Aorta (tissue), 5 donors: ENCODE measurements at regions not wholly inside any gene's neighbourhood (a gene's known extent, or its start where the extent isn't known, plus 50 kb on each side); places are given as distances from the start of the nearest gene placed in this dataset.

Experiments used
- ATAC-seq: fragments of 200-7000 bp; cut with Tn5 transposase; one replicate; pipeline ENCODE4 v1.9.1; 2022; ENCODE audit warnings: moderate library complexity; ENCODE audit not compliant: low FRiP score
- DNase-seq, 2 donors: peaks; one replicate each; pipeline ENCODE4 v3.0.0-alpha.2; 2020
- H3K27ac ChIP-seq, 2 donors: one replicate each; pipeline ENCODE4 v1.5.1; 2013; ENCODE audit warnings: low read length in 2 of 2, mild to moderate bottlenecking in 2 of 2, moderate library complexity in 2 of 2, control low read depth in 1 of 2, inconsistent platforms in 1 of 2, low read depth in 1 of 2
- H3K27me3 ChIP-seq, 2 donors: one replicate each; pipeline ENCODE4 v1.6.1; 2013; ENCODE audit warnings: control low read depth in 1 of 2, low read length in 1 of 2, mild to moderate bottlenecking in 1 of 2, moderate library complexity in 1 of 2; ENCODE audit not compliant: insufficient read depth in 2 of 2, control insufficient read depth in 1 of 2
- H3K36me3 ChIP-seq, 2 donors: one replicate each; pipeline ENCODE4 v1.6.1; 2013; ENCODE audit warnings: control low read depth in 1 of 2, low read length in 1 of 2, mild to moderate bottlenecking in 1 of 2; ENCODE audit not compliant: insufficient read depth in 2 of 2, control insufficient read depth in 1 of 2
- H3K4me1 ChIP-seq, 2 donors: one replicate each; pipeline ENCODE4 v1.6.1; 2013; ENCODE audit warnings: low read length in 2 of 2, control low read depth in 1 of 2, mild to moderate bottlenecking in 1 of 2, moderate library complexity in 1 of 2; ENCODE audit not compliant: insufficient read depth in 2 of 2, control insufficient read depth in 1 of 2
- H3K4me3 ChIP-seq, 2 donors: one replicate each; pipeline ENCODE4 v1.5.1; 2013; ENCODE audit warnings: low read length in 2 of 2, control low read depth in 1 of 2, mild to moderate bottlenecking in 1 of 2
- H3K9me3 ChIP-seq: one replicate; pipeline ENCODE4 v1.6.1; 2013; ENCODE audit warnings: mild to moderate bottlenecking, low read length; ENCODE audit not compliant: control insufficient read depth
- WGBS, 2 donors: extraction: QIAGEN DNeasy Blood & Tissue Kit; methylation state at CpG; one replicate each; pipeline ENCODE4 v1.1.7; 2013; 5-methylcytosine and 5-hydroxymethylcytosine counted together
- intact Hi-C, 2 donors: fragments of 100-400 bp; cut with DNase I; formaldehyde crosslinking; loops; one replicate each; pipeline versions ENCODE4 v1.14.2 to v1.15.0; 2022
- donor health status: healthy with polysubstance abuse.
- donor health status: Bipolar disorder and iron deficiency.
- donor health status: DM: no; HTN: no; CAD: no.
- donor health status: DM: no; HTN: no; CAD: no.
- donor health status: DM: yes; HTN: yes; CAD: no.

DNA sequence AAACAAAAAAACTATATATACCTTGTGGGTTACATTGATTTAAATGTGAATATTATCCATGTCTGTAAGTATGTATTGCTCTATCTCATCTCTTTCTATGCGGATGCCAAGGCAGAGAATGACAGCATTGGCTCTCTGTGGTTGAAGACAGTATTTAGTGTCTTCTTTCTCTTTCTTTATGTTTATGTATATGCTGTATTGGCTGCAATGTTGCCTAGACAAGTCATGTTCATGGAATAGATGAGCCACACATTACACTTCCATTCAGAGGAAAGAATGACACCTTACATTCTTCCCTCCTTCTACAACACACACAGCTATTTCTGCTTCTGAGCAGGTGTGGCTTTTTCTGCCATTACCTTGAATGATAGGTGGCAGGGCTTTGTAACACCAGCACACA, 639.4 kb upstream of the MIR17HG start:
- no peaks in the 10 kb centered on the region for H3K36me3 ChIP-seq
- no peak for DNase-seq
- H3K4me1 ChIP-seq, result no peaks in the 10 kb centered on the region
- no peaks in the 10 kb centered on the region for H3K9me3 ChIP-seq
- 90 to 91% methylated on average over 1 of the region's 1 CpG for WGBS, 2 donors
- H3K4me3 ChIP-seq, result no peak overlapping the region
- intact Hi-C loops, result no loop called here
- no peak for ATAC-seq
- no peaks in the 10 kb centered on the region for H3K27me3 ChIP-seq
- no peak overlapping the region for H3K27ac ChIP-seq

DNA sequence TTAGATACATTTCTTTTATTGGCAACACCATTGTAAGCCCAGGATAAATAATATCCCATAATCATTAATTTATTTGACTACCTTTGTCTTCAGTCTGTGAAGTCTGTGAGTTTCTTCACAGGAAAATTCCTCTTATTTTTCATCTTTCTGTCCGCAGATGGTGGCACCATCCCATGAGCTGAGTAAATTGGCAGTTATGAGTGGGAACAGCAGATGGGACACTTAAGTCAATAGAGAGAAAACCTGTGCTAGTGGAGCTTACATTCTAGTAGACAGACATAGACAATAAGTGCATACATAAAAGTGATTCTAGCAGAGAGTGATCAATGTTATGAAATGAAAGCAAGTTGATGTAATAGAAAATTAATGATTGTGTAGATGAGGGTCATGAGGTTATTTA, 638.2 kb upstream of the MIR17HG start:
- DNase-seq (no peak), ATAC-seq (no peak)
- Histone ChIP-seq H3K36me3 (no peaks in the 10 kb centered on the region), H3K27me3 (no peaks in the 10 kb centered on the region), H3K4me3 (no peak overlapping the region), H3K4me1 (no peaks in the 10 kb centered on the region), H3K27ac (no peak overlapping the region), H3K9me3 (no peaks in the 10 kb centered on the region)
- 87 to 89% methylated on average over 1 of the region's 1 CpG for WGBS, 2 donors
- intact Hi-C loops, result no loop called here

DNA sequence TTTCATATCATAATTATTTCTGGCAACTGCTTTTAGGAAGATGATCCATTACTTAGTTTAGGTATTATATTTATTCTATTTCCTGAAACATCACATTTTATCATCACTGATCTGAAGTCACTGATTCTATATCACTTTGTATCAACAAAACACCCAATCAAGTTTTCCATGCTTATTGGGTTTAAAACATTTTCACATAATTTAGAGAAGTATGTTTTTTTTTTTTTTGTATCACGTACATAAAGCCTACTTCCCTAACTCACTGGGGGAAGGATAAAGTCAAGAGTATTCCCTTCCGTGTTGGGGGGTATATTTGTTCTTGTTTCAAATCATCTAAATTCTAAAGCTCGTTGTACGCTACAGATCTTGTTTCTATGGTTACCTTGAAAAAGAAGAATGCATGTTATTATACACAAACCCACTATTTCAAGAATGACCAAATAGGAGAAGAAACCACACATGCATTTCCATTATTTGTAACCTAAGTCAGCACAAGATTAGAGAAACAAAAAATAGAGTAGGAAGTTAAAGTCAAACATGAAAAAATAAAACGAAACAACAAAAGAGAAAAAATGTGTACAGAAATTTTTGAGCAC, 637.2 kb upstream of the MIR17HG start:
- intact Hi-C loops, result no loop called here
- H3K4me1 ChIP-seq, result no peaks in the 10 kb centered on the region
- no peaks in the 10 kb centered on the region for H3K9me3 ChIP-seq
- WGBS, 2 donors, result 71 to 75% methylated on average over 5 of the region's 5 CpGs
- H3K27me3 ChIP-seq, result no peaks in the 10 kb centered on the region
- H3K27ac ChIP-seq, result no peak overlapping the region
- no peaks in the 10 kb centered on the region for H3K36me3 ChIP-seq
- no peak overlapping the region for H3K4me3 ChIP-seq
- ATAC-seq (no peak), DNase-seq (no peak)

DNA sequence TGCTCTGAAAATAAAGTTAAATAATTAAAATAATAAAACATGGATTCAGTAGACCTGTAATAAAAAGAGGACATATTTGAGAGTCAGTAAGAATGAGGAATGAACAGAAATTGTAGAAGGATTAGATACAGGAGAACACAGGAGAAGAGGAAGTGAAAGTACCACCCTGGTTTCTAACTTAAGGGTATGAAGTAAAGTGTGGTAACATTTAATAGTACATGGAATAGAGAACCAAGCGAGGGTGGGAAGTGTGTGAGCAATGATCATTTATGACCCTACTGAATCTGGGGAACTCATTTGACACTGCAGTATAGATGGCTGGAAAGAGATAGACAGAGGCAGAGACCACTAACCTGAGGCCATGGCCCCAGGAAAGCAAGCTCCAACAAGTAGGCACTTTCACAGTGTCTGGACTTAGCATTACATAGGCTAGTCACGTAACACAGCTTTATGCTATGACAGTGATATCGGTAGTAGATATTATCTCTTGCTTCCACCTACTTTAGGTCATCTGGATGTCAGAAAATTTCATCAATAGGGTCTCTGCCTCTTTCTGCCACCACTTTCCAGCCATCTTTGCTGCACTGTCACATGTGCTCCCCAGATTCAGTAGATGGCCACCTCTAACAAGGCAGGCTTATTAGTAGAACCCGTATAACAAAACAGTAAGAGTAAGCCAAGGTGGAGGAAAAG, 633.9 kb upstream of the MIR17HG start:
- H3K4me3 ChIP-seq, result no peak overlapping the region
- WGBS, 2 donors, result 93 to 96% methylated on average over 4 of the region's 4 CpGs
- no peaks in the 10 kb centered on the region for H3K36me3 ChIP-seq
- ATAC-seq (no peak), DNase-seq (no peak)
- H3K27me3 ChIP-seq, result no peaks in the 10 kb centered on the region
- no peaks in the 10 kb centered on the region for H3K9me3 ChIP-seq
- no peaks in the 10 kb centered on the region for H3K4me1 ChIP-seq
- intact Hi-C loops, result no loop called here
- no peak overlapping the region for H3K27ac ChIP-seq

DNA sequence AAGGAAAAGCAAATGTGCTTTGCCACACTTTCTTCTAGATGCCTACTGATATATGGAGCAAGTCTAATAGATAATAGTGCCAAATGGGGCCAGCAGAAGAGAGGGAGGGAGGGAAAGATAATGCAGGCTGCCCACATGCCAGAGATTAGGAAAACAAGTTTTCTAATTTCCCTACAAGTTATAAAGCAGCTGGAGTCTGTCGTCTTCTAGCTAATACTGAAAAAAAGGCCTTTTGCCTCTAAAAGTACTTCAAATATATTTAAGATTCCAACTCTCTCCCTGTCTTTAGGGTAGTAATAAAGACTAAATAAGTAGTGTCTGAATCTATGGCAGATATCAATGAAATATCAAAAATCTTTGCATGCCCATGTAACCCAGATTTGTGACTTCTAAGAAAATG, 632.0 kb upstream of the MIR17HG start:
- intact Hi-C loops, result no loop called here
- H3K36me3 ChIP-seq, result no peaks in the 10 kb centered on the region
- WGBS, 2 donors, result 39 to 46% methylated on average over 1 of the region's 1 CpG
- no peak overlapping the region for H3K4me3 ChIP-seq
- DNase-seq (no peak), ATAC-seq (no peak)
- no peaks in the 10 kb centered on the region for H3K27me3 ChIP-seq
- H3K9me3 ChIP-seq, result no peaks in the 10 kb centered on the region
- H3K27ac ChIP-seq, result no peak overlapping the region
- H3K4me1 ChIP-seq, result no peaks in the 10 kb centered on the region

DNA sequence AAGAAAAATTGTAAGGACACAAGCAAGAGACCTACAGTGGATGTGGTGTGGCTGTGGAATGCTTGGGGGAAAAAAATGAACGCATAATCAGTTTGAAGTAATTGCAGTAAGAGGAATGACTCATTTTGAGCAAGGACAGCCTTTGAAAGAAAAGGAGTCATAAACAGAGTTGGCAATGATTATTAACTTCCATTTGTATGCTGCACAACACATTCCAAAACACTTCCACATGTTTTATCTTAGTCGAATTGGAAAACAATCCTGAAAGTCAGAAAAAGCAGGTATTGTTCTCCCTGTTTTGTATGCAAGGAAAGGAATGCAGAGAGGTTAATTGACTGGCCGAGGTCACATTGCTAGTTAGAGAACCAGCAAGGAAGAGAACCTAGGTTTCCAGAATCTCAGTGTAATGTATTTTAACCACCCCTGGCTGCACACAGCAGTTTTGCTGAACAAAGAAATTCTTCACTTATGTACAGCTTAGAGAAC, 630.0 kb upstream of the MIR17HG start:
- H3K4me1 ChIP-seq, result no peaks in the 10 kb centered on the region
- H3K36me3 ChIP-seq, result no peaks in the 10 kb centered on the region
- intact Hi-C loops, result no loop called here
- H3K27ac ChIP-seq, result no peak overlapping the region
- no peaks in the 10 kb centered on the region for H3K9me3 ChIP-seq
- WGBS, 2 donors, result 33 to 41% methylated on average over 3 of the region's 3 CpGs
- no peak for ATAC-seq
- no peaks in the 10 kb centered on the region for H3K27me3 ChIP-seq
- no peak for DNase-seq
- no peak overlapping the region for H3K4me3 ChIP-seq

DNA sequence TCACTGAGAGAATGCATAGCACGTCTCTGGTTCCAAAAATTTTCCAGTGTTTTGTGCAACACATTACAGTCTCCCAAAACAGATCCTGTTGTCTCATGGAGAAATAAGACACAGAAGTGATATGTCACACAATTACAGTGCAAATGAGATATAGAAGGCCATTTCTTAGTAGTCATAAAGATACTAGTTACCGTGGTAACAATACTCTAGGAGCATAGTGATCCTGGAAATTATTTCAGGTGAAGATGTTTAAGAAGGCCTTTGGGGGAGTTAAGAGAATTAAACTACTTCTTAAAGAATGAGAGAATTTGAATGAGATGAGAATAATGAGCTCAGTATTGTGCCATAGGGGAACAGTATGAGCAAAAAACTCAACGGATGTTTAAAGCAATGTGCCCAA, 628.0 kb upstream of the MIR17HG start:
- H3K9me3 ChIP-seq, result no peaks in the 10 kb centered on the region
- ATAC-seq (no peak), DNase-seq (no peak)
- no peak overlapping the region for H3K27ac ChIP-seq
- no peaks in the 10 kb centered on the region for H3K27me3 ChIP-seq
- no peaks in the 10 kb centered on the region for H3K36me3 ChIP-seq
- no peak overlapping the region for H3K4me3 ChIP-seq
- intact Hi-C loops, result no loop called here
- H3K4me1 ChIP-seq, result no peaks in the 10 kb centered on the region
- 63 to 73% methylated on average over 3 of the region's 3 CpGs for WGBS, 2 donors

DNA sequence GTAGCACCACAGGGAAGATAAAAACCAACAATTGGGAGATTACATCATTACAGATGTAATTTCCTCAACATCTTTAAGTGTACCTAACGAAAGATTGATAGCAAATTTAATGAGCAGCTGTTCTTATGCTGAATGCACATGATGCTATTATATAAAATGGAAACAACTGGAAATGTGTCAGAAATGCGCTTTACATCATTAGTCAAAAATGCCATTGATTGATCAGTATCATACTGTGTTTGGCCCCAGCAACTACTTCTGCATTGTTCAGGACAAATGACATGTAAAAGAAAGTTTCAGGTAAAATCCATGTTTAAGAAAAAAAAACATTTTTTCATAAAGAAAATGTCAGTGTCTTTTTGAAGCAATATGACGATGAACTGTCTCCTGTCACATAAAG, 625.5 kb upstream of the MIR17HG start:
- Histone ChIP-seq H3K36me3 (no peaks in the 10 kb centered on the region), H3K4me3 (no peak overlapping the region), H3K4me1 (no peaks in the 10 kb centered on the region), H3K9me3 (no peaks in the 10 kb centered on the region), H3K27ac (no peak overlapping the region), H3K27me3 (no peaks in the 10 kb centered on the region)
- DNase-seq (no peak), ATAC-seq (no peak)
- intact Hi-C loops, result no loop called here
- WGBS, 2 donors, result 57 to 61% methylated on average over 3 of the region's 3 CpGs

DNA sequence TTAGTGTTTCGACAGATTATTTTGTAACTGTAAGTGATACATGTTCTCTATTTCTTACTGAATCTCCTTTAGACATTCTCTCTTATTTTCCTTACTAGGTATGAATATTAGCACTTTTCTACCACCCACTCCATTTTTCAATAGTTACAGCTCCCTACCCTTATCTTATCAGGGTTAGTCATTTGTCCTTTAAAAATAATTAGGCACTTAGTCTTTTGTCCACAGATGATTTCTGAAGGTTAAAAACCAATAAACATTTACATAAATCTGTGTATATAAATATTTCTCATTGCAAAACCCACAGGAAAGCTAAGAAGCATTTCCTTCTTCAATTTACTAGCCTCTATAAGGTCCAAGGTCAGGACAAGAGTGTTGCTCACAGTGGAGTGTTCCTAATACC, 624.1 kb upstream of the MIR17HG start:
- H3K36me3 ChIP-seq, result no peaks in the 10 kb centered on the region
- H3K27ac ChIP-seq, result no peak overlapping the region
- H3K9me3 ChIP-seq, result no peaks in the 10 kb centered on the region
- intact Hi-C loops, result no loop called here
- no peaks in the 10 kb centered on the region for H3K4me1 ChIP-seq
- WGBS, 2 donors, result 41 to 75% methylated on average over 1 of the region's 1 CpG
- no peaks in the 10 kb centered on the region for H3K27me3 ChIP-seq
- H3K4me3 ChIP-seq, result no peak overlapping the region
- DNase-seq (no peak), ATAC-seq (no peak)
